Putamen (tissue), 1 donor: ENCODE measurements at regions not wholly inside any gene's neighbourhood (a gene's known extent, or its start where the extent isn't known, plus 50 kb on each side); places are given as distances from the start of the nearest gene placed in this dataset.
A peak's percentile ranks its signal among the peaks of the same experiment; 100 is the strongest.

Experiments used
- DNase-seq: peaks from one replicate; pipeline ENCODE4 v3.0.0-alpha.2; 2016; ENCODE audit warnings: low spot score

DNA sequence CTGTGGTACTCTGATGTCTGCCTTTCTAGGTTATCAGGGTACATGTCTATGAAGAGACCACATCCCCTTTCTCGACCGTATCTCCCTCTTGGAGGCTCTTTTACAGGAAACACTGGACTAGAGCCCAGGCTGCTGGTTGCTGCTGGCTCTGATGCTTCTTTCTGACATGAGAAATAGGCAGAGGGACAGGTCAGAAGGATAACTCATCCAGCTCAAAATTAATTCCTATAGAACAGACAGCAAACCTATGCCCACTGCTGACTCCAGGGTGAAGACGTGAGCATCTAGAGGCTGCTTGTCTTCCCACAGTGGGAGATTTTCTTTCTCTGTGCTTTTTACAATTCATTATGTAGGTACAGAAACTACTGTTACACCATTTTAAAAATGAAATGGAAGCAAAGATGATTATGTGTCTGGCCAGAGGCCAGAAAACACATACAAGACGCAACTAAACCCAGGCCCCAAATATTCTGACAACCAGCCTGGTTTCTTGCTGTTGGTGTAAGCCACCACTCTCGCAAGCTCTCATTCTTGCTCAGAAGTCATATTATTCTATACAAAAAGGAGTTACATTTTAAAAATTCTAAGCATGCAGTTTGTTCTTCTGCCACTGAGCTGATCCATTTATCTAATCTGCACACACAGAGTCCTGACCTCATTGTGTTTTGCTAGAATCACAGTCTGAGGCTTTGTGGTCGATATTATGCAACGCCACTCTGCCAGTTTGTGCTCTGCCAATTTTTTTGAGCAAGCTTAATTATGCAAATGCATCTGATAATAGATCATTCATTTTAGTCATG, 424.3 kb downstream of the KIF20B start:
- DNase-seq = peak; percentile 41

DNA sequence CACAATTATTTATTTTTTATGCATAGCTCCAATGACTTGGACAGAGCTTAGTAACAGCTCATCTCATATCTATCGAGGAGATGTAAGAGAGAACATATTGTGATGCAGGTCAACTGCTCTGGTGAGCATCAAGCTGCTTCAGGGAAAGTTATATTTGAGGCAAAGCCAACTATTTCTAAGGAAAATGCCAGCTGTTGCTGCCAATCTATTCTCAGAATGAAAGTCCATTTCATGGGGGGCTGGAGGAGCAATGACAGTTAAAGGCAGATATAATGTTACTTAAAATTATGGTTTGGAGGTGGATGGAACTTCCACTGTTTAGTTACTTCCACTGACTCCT, 424.8 kb downstream of the KIF20B start:
- DNase-seq = no peak

DNA sequence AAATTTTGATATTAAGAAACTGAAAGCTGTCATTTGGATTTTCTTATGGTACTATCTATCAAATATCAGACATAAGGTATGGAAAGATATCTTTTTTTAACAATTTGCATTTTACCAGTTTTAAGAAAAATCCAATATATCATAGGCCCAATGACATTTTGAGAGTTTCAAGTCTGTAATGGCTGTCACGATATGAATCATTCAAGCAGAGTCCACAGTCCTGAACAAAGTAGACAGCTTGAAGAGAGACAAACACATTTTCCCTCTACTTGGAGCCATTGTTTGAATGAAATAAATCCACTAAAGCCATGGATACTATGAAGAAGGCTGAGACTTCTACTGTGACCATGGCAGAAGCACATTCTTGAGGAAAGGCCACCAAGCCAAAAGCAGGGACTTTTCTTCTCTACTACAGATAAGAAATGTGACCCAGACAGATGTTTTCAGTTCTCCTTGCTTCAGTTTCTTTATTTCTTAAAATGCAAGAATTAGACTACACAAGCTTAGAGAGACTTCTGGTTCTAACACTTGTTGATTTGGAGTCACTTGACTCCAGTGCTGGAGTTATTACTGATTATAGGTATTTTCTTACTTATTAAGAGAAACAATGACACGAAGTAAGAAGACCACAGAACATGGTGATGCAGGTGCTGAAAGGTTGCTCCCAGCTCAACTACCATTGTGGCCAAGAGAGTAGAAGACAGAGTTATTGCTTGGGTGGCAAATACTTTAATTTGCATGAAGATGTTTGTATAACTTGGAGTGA, 429.1 kb downstream of the KIF20B start:
- no peak for DNase-seq

DNA sequence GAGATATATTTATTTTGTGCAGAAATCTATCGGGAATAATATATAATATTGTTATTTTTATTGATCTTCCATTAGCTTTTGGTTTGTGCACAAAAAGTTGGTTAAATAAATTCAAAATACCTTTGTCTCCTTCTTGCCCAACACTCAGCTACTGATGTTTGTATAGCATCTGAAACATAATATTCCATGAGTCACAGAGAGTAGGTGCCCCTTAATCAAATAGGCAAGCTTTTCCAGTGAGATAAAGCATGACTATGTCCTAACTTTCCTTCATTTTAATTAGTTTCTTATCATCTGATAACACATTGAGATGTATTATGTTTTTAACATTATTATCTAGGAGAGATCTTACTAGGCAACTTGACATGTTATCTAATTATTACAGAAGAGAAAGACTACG, 432.2 kb downstream of the KIF20B start:
- no peak for DNase-seq

DNA sequence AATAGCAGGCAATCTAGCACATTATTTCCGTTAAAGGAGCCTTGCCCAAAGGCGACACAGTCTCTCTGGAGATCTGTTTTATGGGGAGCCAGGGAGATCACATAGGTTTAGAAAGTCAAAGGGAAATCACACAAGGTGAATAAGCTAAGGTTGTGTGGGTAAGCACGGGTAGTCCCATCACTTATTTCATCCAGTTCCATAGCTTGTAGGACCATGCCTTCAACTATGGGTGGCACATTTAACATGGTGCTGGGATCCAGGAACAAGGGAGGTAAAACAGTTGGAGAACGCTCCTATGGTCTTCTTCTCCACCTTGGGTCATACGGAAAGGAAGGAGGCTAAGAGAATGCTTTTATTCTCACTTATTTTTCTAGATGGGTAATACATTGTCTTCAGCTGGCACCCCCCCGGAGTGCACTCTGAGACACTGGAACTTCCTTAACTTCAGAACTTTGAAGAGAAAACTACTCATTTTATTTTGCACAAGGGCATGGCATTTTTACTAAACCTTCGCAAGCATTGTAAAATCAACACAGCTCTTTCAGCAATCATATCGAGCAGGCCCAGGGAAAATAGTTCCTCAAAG, 435.4 kb downstream of the KIF20B start:
- DNase-seq = no peak

DNA sequence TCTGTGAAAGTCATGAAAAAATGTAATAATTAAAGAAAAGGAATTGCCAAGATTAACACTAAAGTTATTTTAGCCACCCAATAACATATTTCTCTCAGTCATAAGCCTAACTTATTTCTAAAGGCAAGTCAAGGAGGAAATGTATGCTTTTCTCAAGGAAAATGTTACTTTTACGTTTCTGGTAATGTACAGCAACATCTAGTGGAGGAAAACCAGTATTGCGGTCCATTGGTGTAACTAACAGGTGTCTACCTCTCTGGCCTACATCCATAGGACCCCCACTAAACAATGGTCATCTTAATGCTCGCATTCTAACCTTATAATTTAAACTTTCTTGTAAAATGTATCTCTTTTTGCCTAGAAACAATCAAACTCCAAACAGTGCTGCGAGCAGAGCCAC, 437.5 kb downstream of the KIF20B start:
- DNase-seq = no peak

DNA sequence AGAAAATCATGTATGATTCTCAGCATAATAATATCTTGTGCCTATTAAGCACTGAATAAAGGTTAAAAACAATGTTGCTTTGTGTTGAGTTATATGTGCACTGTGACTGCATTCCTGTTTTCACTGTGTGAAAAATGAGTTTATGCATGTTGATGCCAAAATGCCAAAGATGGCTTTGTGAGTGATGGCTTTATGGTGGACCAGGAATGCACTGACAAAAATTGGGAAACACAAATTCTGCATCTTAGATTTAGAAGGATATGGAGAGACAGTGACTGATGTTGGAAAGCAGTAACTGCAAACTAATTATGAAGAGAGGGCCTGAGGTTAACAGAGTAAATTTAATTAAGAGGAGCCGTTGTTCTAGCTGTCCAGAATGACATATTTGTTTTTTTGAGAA, 440.4 kb downstream of the KIF20B start:
- DNase-seq = no peak

DNA sequence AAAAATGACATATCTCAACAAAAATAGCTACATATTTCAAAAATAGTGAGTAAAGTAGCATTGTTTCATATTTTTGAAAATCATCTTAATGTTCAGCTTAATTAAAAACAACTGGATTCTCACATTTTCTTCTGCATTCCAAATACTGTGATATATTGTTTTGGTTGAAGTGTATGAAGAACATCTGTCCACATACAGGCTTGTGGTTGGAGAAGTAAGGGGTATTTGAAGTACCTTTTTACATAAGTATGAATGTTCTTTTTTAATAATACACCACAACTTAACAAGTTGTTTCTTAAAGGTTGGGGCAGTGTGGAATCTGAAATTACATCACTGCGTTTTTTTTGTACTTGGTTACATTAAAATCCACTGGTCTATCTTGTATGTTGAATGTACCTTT, 442.5 kb downstream of the KIF20B start:
- no peak for DNase-seq

DNA sequence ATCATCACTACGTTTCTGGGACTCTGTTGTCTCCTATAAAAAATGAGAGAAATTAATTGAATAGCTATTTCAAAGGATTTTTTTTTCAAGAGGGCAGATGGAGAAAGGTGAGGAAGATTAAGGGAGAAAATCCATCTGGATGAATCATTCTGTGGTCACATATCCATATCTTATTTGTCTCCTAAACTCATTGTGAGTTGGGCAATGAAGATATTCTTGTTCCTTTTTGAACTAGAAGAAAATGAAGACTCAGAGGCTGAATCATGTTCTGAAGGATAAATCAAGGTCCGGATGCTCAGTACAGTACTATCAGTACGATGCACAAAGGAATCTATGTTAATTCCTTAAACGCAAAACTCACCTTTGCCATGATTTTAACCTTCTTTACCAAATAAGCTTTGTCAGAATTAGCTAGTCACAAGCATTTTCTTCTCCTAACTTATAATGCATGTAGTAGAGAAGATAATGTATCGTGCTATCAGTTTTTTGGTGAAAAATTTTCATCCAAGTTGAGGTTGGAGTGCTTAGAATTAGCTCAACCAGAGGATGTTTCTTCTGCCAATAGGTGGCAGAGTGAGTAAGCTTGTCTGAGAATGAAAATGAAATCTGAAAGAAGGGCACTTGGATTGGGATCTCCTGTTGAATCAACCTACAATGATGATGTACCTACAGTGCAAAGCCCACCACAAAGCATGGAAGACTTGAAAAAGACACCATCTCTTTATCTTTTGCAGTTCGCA, 446.9 kb downstream of the KIF20B start:
- DNase-seq = no peak

DNA sequence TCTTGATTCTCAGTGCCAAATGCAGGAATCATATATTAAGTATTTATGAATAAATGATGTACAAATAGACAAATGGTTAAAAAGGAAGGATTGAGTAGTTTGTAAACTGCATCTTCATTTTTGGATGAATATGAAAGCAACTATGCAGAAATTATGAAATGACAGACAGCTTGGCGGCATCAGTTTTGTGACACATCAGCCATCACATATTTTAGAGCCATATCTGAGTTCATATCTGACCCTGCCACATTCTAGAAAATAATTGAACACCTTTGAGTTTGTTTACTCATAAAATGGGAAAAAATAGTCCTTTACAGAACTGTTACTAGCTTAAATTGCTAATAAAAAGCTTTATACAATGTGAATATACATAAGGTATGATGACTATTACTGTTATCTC, 448.2 kb downstream of the KIF20B start:
- DNase-seq = no peak

DNA sequence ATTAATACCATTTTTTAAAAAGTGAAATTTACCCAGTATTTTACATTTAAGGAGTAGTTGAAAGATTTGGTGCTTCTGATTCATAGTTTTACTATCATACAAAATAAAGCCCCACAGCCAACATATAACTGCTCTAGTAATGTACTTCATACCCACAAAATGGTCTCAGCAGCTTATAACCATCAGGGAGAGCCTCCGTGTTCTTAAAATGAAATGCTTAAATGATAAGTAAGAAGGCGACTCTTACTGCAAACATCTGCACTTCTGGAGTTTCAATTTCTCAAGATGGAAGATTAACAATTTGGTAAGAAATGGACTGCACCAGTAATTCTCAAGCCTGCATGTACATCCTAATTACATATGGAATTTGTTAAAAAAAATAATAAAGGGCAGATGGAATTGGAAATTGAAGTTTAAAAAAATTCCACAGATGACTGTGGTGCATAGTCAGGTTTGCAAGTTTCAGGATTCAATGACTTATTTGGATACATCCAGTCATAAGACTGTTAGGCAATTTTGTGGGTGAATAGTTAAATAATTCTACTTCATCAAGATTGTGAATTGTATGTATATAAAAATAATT, 461.0 kb downstream of the KIF20B start:
- no peak for DNase-seq

DNA sequence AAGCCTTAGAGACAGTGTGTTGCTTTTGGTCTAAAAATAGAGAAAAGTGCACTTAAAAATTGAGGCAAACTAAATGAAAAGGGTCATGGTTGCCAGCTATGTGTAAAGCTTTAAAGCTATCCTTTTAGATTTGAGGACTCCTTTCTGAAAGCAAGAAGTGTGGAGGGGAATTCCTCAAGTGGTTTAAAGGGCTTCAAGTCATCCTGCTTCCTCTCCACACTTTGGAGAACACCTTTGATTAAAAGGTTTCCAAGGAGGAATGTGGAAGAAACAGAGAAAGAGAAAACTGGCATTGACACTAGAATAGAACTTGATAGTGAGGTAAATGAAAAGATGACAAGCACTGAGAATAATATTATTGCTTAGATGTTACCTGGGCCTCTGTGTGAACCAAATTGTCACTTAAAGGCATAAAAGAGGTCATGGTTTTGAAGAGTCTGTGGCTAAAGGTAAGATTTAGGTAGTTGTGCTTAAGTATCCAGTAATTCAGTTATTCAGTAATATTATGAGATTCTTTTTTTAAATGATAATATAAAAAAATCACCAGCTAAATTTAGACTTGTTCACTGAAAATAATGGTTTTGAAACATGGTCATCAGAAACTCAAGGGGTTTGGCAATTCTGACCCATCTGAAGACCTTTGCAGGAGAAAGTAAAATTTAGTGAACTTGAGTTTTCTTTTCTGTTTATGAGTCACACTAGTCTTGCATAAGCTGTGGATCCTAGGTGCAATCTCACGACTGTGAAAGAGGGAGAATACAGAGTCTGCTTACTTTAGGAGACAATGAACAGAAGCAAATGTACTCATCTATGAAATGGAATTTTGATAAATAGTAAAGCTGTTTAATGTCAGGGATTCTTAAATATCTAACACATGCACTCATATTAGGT, 466.0 kb downstream of the KIF20B start:
- no peak for DNase-seq

DNA sequence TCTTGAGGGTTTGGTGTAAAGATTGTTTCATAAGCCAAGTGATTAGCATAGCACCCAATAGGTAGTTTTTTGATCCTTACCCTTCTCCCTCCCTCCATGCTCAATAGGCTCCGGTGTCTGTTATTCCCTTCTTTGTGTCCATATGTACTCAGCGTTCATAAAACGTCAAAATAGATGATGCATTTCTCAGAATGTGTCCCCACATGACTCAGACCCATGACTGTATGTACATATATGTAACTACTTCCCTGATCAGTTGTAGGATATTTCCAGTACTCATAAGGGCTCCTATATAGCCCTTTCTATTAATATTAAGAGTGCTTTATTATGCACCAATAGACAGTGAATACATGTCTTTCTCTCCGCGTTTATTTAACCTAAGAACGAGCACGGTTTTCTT, 466.9 kb downstream of the KIF20B start:
- no peak for DNase-seq

DNA sequence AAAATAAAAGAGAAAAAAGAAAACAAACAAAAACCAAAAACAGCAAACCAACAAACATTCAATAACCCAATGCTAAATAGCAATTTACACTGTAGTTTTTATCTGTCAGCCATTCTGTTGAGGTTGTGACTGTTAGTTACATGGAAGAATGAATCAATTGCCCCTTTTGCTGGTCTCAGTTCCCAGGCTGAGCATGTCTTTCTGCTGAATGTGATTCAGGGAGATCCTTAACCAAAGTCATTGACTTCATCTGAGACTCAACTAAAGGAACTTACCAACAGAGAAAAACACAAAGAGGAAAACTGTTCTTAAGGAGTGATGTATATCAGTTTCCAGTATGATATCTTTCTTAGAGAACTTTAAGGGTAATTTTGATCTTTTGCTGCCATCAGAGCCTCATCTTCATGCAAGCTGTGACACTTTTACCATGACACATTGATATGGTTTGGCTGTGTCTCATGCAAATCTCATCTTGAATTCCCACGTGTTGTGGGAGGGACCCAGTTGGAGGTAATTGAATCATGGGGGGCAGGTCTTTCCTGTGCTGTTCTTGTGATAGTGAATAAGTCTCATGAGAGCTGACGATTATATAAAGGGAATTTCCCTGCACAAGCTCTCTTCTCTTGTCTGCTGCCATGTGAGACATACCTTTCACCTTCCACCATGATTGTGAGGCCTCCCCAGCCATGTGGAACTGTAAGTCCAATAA, 469.8 kb downstream of the KIF20B start:
- DNase-seq = no peak

DNA sequence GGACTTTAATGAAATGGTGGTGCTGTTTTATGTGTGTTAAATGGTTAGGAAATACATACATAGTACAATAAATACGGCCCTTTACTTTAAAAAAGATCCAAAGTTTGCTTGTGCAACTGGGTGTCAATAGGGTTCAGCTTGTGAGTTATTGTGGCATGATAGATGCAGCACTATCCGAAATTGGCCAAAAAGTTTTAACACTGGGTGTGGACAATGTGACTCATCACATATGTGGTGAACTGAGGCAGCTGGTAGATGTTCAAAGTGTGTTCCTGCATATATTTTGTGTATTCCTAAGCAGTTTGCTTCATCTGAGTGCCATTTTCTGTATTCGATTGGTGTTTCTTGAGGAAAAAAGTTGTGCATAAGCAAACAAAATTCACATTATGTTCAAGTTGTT, 473.1 kb downstream of the KIF20B start:
- no peak for DNase-seq

DNA sequence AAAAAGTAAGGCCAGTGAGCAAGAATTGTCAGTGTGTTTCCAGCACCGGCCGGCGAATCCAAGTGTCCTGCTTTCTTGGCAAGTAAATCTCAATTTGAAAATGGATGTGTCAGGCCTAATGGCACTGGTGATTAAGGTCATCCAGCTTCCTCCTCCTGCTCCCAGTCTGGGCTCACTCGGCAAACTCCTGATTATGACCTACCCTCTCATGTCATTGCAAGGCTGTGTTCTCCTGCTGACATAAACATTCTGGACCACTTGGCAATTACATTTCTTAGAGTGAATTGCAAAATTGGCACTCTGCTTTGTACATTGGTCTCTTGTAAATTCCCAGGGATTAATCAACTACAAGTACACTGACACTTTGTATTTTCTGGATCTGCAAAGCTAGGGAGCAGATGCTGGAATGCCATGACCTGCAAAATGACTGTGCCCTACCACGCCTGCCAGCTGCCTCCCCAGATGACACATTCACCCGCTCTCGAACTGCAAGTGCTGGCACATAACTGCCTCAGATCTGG, 473.8 kb downstream of the KIF20B start:
- DNase-seq = peak; percentile 1

DNA sequence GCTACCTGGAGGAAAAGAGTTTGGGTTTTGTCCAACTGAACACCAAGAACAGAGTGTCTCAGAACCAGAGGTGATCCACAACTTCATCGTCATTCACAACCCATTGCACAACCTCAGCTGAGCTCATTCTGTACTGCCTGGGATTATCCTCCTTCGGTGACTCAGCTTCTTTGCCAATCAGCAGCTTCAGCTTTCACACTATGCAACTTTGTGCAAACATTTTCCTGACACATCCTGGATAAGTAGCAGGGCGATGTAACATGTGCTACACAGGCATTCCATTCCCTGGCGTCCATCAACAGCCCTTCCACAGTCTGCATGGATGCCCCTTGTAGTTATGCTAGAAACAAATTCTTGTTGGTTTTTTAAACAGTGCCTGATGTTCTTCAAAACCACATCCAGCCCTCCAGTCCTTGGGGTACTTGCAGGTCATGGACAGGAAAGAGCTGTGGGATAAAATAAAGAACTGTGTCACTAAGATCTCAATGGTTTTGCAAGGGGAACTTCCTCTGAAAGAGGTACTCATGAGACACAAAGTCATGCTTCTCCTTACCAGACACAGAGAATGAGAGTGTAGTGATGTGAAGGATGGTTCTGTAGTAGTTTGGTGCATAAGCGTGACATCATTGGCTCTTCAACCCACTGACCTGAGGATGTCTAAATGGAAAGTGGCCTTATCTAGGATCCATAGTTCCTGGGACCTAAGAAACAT, 478.5 kb downstream of the KIF20B start:
- no peak for DNase-seq

DNA sequence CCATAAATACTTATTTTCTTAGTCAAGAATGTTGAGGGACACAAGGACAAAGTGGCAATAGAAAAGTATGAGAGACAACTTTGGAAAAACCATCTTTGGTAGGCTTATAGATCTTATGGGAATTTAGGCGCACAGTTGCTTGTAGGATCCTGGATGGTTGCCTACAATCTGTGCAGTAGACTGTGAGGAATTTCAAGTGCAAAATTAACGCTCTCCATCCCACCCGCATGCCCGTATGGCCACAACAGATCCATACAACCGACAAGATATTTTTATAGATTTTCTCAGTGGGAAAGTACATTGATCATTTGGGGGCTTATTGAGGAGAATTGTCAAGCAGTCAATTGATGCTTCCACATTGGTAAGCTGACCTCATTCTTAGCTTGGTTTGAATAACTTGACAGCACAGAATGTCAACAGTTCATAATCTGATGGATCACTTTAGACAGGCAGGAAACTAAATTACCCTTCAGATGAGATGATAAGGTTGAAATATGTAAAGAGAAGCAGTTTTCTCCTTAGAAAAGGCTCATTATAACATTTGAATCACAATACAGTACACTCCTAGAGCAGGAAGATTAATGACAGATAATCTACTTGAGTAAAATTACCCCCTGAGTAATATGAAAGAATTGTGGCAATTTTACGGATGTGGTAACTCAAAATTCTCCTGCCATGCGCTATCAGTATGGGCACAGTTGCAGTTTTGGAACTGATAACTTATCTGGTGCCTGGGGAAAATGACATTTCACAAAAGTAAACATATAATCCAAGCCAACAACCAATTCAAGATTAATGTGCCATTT, 479.7 kb downstream of the KIF20B start:
- no peak for DNase-seq

DNA sequence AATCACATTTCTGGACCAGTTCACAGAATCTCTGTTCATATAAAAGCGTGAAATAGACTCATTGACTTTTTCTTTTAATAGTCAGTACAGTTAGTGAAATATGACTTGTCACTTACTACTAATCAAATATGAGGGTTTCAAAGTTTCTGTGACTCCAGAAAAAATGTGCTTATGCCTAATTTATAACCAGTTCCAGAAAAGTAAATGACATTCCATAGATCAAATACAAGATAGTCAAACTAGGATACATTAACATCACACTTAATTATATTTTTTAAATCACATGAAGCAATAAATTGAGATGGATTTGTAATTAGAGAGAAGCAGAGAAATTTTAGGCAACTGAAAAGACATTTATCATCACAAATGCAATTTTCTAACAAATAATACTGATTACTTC, 491.4 kb downstream of the KIF20B start:
- DNase-seq = no peak
